PC-9 (cell line): ENCODE measurements at regions not wholly inside any gene's neighbourhood (a gene's known extent, or its start where the extent isn't known, plus 50 kb on each side); places are given as distances from the start of the nearest gene placed in this dataset.

Experiments
- BruUV-seq: library from RNA; stranded (reverse); fragments of 400-500 nt; replicated peaks from 2 replicates; lab custom pipeline; 2021; lab: Mats Ljungman, UMichigan
- CTCF ChIA-PET: fragments of 300-600 bp; sonication (Branson Sonifier 250); formaldehyde crosslinking; loops from one replicate; lab custom pipeline; 2022; ENCODE audit warnings: antibody characterized with exemption; lab: Charles Lee
- POLR2A ChIA-PET: fragments of 300-600 bp; sonication (Branson Sonifier 250); formaldehyde crosslinking; loops from one replicate; lab custom pipeline; 2022; ENCODE audit warnings: antibody characterized with exemption; ENCODE audit not compliant: unreplicated experiment; lab: Charles Lee
- DNase-seq, 2 experiments: peaks; one replicate each; pipeline versions ENCODE4 v3.0.0 to v3.0.0-alpha.2; 2015 to 2022; ENCODE audit warnings: mixed read lengths in 1 of 2
- H2AFZ ChIP-seq: fragments of 200-600 bp; sonication (generic); 2 replicates; pipeline ENCODE4 v1.8.1; 2017; ENCODE audit warnings: antibody characterized with exemption
- H3F3A ChIP-seq: fragments of 200-600 bp; sonication (generic); 2 replicates; pipeline ENCODE4 v1.8.1; 2017; ENCODE audit warnings: antibody characterized with exemption, mild to moderate bottlenecking, low read depth; ENCODE audit not compliant: insufficient read depth
- H3K27ac ChIP-seq: fragments of 200-600 bp; sonication (generic); 2 replicates; pipeline ENCODE4 v1.6.1; 2016; ENCODE audit warnings: mixed run types
- H3K27me3 ChIP-seq: fragments of 200-600 bp; sonication (generic); 2 replicates; pipeline ENCODE4 v1.6.1; 2016; ENCODE audit warnings: low read depth, mixed run types; ENCODE audit not compliant: insufficient read depth
- H3K36me3 ChIP-seq: fragments of 200-600 bp; sonication (generic); 2 replicates; pipeline ENCODE4 v1.6.1; 2016; ENCODE audit warnings: low read depth, mixed run types
- H3K4me1 ChIP-seq: fragments of 200-600 bp; sonication (generic); replicated peaks from 2 replicates; pipeline ENCODE4 v1.6.1; 2016; ENCODE audit warnings: mixed run types; ENCODE audit not compliant: insufficient read depth
- H3K4me2 ChIP-seq: fragments of 200-600 bp; sonication (generic); 2 replicates; pipeline ENCODE4 v1.6.1; 2017; ENCODE audit warnings: mixed run types
- H3K4me3 ChIP-seq: fragments of 200-600 bp; sonication (generic); 2 replicates; pipeline ENCODE4 v1.6.1; 2016; ENCODE audit warnings: mixed run types
- H3K79me2 ChIP-seq: fragments of 200-600 bp; sonication (generic); 2 replicates; pipeline ENCODE4 v1.6.1; 2017; ENCODE audit warnings: low read depth, mixed run types
- H3K9me2 ChIP-seq: fragments of 200-600 bp; sonication (generic); 2 replicates; pipeline ENCODE4 v1.8.1; 2017; ENCODE audit warnings: mild to moderate bottlenecking; ENCODE audit not compliant: insufficient read depth
- H3K9me3 ChIP-seq: fragments of 200-600 bp; sonication (generic); 2 replicates; pipeline ENCODE4 v1.8.1; 2016; ENCODE audit warnings: low read depth; ENCODE audit not compliant: insufficient read depth
- H4K20me1 ChIP-seq: fragments of 200-600 bp; sonication (generic); 2 replicates; pipeline ENCODE4 v1.8.1; 2017; ENCODE audit not compliant: insufficient read depth
- CTCF ChIP-seq: fragments of 200-600 bp; sonication (generic); conservative IDR thresholded peaks from 2 replicates; pipeline ENCODE4 v1.6.1; 2017; ENCODE audit warnings: mixed run types, antibody characterized with exemption, mild to moderate bottlenecking, moderate library complexity
- EZH2 ChIP-seq: fragments of 200-600 bp; sonication (generic); IDR thresholded peaks from 2 replicates; pipeline ENCODE4 v1.8.0; 2017; ENCODE audit warnings: antibody characterized with exemption, low read depth
- intact Hi-C: fragments of 100-400 bp; cut with micrococcal nuclease; formaldehyde crosslinking; loops from one replicate; pipeline ENCODE4 v1.10.0; 2022; ENCODE audit not compliant: unreplicated experiment

GRCh38 chr3:109927161-109927560 is 589.8 kb upstream of the DPPA4 start:
- no peak overlapping the region for H3K4me3 ChIP-seq
- ChIA-PET POLR2A (no interaction called here), CTCF (no interaction called here)
- H3F3A ChIP-seq = peaks cover 9% of the 10 kb centered on the region
- peaks cover 24% of the 10 kb centered on the region for H3K9me3 ChIP-seq
- no peaks in the 10 kb centered on the region for H3K27me3 ChIP-seq
- no peaks in the 10 kb centered on the region for H3K9me2 ChIP-seq
- peak overlapping the region; percentile 1; the same call in 1 of the 2 replicates for H2AFZ ChIP-seq
- TF ChIP-seq CTCF (no peak), EZH2 (no peak)
- DNase-seq = peak; percentile 71 to 98
- H4K20me1 ChIP-seq = no peaks in the 10 kb centered on the region
- H3K4me1 ChIP-seq = peaks cover 32% of the 10 kb centered on the region
- H3K36me3 ChIP-seq = no peaks in the 10 kb centered on the region
- intact Hi-C loops = loop anchor here (5.0 to 10.0 kb wide), 4 partner anchors 120 to 1810 kb away; partner anchors contain the start of gene NECTIN3
- BruUV-seq = no TSS peak
- no peaks in the 10 kb centered on the region for H3K79me2 ChIP-seq
- H3K4me2 ChIP-seq = peak overlapping the region; percentile 30
- H3K27ac ChIP-seq = peak overlapping the region; percentile 93

GRCh38 chr3:109927726-109928125 is 590.4 kb upstream of the DPPA4 start:
- TF ChIP-seq EZH2 = no peak
- no peak for TF ChIP-seq CTCF
- Histone ChIP-seq H3K9me2 (no peaks in the 10 kb centered on the region), H3K4me2 (peak overlapping the region; percentile 30), H3K4me3 (no peak overlapping the region; the same call in 1 of the 2 replicates), H3K27me3 (no peaks in the 10 kb centered on the region), H2AFZ (no peak overlapping the region; the same call in 1 of the 2 replicates), H3K27ac (peak overlapping the region; percentile 93), H3K9me3 (peaks cover 24% of the 10 kb centered on the region), H4K20me1 (no peaks in the 10 kb centered on the region), H3K4me1 (peaks cover 32% of the 10 kb centered on the region), H3F3A (peaks cover 9% of the 10 kb centered on the region), H3K79me2 (no peaks in the 10 kb centered on the region), H3K36me3 (no peaks in the 10 kb centered on the region)
- intact Hi-C loops = loop anchor here (5.0 to 10.0 kb wide), 4 partner anchors 120 to 1810 kb away; partner anchors contain the start of gene NECTIN3
- DNase-seq = no peak
- BruUV-seq = TSS peak; percentile 84
- ChIA-PET POLR2A (no interaction called here), CTCF (no interaction called here)

GRCh38 chr3:109930582-109930981 is 593.2 kb upstream of the DPPA4 start:
- TF ChIP-seq EZH2 = no peak
- TF ChIP-seq CTCF = no peak
- DNase-seq = no peak
- no peaks in the 10 kb centered on the region for H3K27me3 ChIP-seq

More at GRCh38 chr3:109930582-109930981, 593.2 kb upstream of the DPPA4 start:
- Histone ChIP-seq H3K79me2 (no peaks in the 10 kb centered on the region), H3K9me3 (peaks cover 25% of the 10 kb centered on the region), H3K4me2 (no peak overlapping the region), H3K27ac (0 out of 2 replicates have a peak overlapping the region, but pooled peaks have one; percentile 36), H3K9me2 (no peaks in the 10 kb centered on the region), H3K36me3 (no peaks in the 10 kb centered on the region), H3K4me3 (no peak overlapping the region), H2AFZ (no peak overlapping the region), H3F3A (peaks cover 9% of the 10 kb centered on the region), H4K20me1 (no peaks in the 10 kb centered on the region), H3K4me1 (peaks cover 25% of the 10 kb centered on the region)
- ChIA-PET CTCF (no interaction called here), POLR2A (no interaction called here)
- no TSS peak for BruUV-seq
- intact Hi-C loops = loop anchor here (10.0 kb wide), 1 partner anchor 484 kb away; no protein-coding TSS in a partner anchor
